GM21723 (cell line): ENCODE measurements at regions not wholly inside any gene's neighbourhood (a gene's known extent, or its start where the extent isn't known, plus 50 kb on each side); places are given as distances from the start of the nearest gene placed in this dataset.
"Not testable (repeated sequence)": the region's sequence is repeated elsewhere in the genome, so short reads cannot be mapped to it uniquely, and the experiment has no call there.

ENCODE experiments used
- ATAC-seq: cut with Tn5 transposase; IDR thresholded peaks from one replicate; pipeline ENCODE4 v1.9.1; 2021; ENCODE audit warnings: mild to moderate bottlenecking, moderate library complexity; ENCODE audit not compliant: unreplicated experiment

GRCh38 chr6:51289041-51289440 is 470.4 kb downstream of the TFAP2B start:
- no peak for ATAC-seq

- ATAC-seq, result no peak
These were observed 474.0 kb downstream of the TFAP2B start for GRCh38 chr6:51292659-51293058.

GRCh38 chr6:51299621-51300380 is 481.1 kb downstream of the TFAP2B start:
- no peak for ATAC-seq

- no peak for ATAC-seq
These were observed 481.8 kb downstream of the TFAP2B start for GRCh38 chr6:51300510-51300909.

- ATAC-seq, result peak; percentile 48
These were observed 483.3 kb downstream of the TFAP2B start for GRCh38 chr6:51301962-51302361.

- no peak for ATAC-seq
These were observed 483.8 kb downstream of the TFAP2B start for GRCh38 chr6:51302431-51302830.

- no peak for ATAC-seq
These were observed 484.7 kb downstream of the TFAP2B start for GRCh38 chr6:51303338-51303737.

- ATAC-seq, result no peak
These were observed 496.3 kb downstream of the TFAP2B start for GRCh38 chr6:51314965-51315364.

GRCh38 chr6:51318674-51319073 is 500.0 kb downstream of the TFAP2B start:
- ATAC-seq, result no peak

- ATAC-seq, result not testable (repeated sequence)
These were observed 502.8 kb downstream of the TFAP2B start for GRCh38 chr6:51321477-51321876.

- no peak for ATAC-seq
These were observed 503.8 kb downstream of the TFAP2B start for GRCh38 chr6:51322505-51322904.

- no peak for ATAC-seq
These were observed 504.4 kb downstream of the TFAP2B start for GRCh38 chr6:51323056-51323455.

- ATAC-seq, result no peak
These were observed 512.3 kb downstream of the TFAP2B start for GRCh38 chr6:51330971-51331370.

GRCh38 chr6:51335543-51335942 is 516.9 kb downstream of the TFAP2B start:
- ATAC-seq, result no peak

GRCh38 chr6:51336185-51336584 is 517.5 kb downstream of the TFAP2B start:
- no peak for ATAC-seq

- ATAC-seq, result no peak
These were observed 518.6 kb downstream of the TFAP2B start for GRCh38 chr6:51337277-51337676.

GRCh38 chr6:51339108-51339507 is 520.4 kb downstream of the TFAP2B start:
- ATAC-seq, result no peak

- no peak for ATAC-seq
These were observed 521.1 kb downstream of the TFAP2B start for GRCh38 chr6:51339728-51340127.

- no peak for ATAC-seq
These were observed 523.7 kb downstream of the TFAP2B start for GRCh38 chr6:51342393-51342792.

GRCh38 chr6:51349857-51350256 is 531.2 kb downstream of the TFAP2B start:
- no peak for ATAC-seq

GRCh38 chr6:51350308-51350904 is 531.7 kb downstream of the TFAP2B start:
- no peak for ATAC-seq

- no peak for ATAC-seq
These were observed 533.9 kb downstream of the TFAP2B start for GRCh38 chr6:51352506-51353029.
